ENCODE measurements at regions not wholly inside any gene's neighbourhood (a gene's known extent, or its start where the extent isn't known, plus 50 kb on each side); places are given as distances from the start of the nearest gene placed in this dataset.

DNA sequence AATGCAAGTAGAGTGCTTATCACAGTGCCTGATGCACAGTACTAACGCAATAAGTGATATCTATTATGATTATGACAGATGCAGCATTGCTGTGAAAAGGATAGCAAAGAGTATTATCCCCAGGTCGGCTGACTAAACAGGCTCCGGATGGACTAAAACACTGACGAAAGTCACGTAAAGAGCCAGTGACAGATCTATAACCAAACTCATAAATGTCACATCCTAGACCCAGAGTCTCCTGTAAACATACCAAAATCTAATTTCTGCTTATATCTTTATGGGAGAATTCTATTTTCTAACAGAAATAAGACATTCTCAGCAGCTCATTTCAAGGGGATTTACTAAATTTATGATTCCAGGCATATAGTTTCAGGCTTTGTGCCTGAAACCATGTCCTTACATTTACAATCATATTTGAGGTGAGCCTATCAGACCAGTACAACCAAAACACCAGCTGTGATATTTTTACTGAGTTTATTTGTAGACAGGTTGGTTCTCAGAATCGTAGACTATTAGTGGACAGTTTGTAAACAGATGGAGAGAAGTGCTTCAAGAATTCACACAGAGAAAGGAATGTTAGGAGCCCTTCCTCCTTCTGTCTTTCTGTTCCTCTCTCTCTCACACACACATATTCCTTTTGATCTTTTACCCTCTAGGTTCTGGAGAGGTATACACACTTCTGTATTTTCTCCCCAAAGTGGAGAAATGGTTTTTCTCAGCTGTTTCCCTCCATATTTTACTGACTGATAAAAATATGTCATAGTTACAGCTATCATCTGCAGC, 52.4 kb upstream of the WDR26 start:
- no peak for DNase-seq (ENCODE audit: low read depth)
- TF ChIP-seq, protein P1, sequence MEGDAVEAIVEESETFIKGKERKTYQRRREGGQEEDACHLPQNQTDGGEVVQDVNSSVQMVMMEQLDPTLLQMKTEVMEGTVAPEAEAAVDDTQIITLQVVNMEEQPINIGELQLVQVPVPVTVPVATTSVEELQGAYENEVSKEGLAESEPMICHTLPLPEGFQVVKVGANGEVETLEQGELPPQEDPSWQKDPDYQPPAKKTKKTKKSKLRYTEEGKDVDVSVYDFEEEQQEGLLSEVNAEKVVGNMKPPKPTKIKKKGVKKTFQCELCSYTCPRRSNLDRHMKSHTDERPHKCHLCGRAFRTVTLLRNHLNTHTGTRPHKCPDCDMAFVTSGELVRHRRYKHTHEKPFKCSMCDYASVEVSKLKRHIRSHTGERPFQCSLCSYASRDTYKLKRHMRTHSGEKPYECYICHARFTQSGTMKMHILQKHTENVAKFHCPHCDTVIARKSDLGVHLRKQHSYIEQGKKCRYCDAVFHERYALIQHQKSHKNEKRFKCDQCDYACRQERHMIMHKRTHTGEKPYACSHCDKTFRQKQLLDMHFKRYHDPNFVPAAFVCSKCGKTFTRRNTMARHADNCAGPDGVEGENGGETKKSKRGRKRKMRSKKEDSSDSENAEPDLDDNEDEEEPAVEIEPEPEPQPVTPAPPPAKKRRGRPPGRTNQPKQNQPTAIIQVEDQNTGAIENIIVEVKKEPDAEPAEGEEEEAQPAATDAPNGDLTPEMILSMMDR (IDR thresholded peaks at IDR 0.05; ENCODE audit: insufficient read depth, low read depth, low read length), result no peak
- POLR2A ChIA-PET, result no interaction called here
- no peak overlapping the region for H3K4me3 ChIP-seq (ENCODE audit: low read depth, low read length)
- H3K27me3 ChIP-seq (ENCODE audit: control insufficient read depth, insufficient read depth, low read length), result no peaks in the 10 kb centered on the region
- CTCF ChIA-PET, result interaction anchor here (0.6 to 1.7 kb wide), 3 partner anchors 15 to 120 kb away, joined by 3 to 4 read pairs (median 4); no protein-coding TSS in a partner anchor
- H3K36me3 ChIP-seq (ENCODE audit: control insufficient read depth, insufficient read depth, low read length), result no peaks in the 10 kb centered on the region

DNA sequence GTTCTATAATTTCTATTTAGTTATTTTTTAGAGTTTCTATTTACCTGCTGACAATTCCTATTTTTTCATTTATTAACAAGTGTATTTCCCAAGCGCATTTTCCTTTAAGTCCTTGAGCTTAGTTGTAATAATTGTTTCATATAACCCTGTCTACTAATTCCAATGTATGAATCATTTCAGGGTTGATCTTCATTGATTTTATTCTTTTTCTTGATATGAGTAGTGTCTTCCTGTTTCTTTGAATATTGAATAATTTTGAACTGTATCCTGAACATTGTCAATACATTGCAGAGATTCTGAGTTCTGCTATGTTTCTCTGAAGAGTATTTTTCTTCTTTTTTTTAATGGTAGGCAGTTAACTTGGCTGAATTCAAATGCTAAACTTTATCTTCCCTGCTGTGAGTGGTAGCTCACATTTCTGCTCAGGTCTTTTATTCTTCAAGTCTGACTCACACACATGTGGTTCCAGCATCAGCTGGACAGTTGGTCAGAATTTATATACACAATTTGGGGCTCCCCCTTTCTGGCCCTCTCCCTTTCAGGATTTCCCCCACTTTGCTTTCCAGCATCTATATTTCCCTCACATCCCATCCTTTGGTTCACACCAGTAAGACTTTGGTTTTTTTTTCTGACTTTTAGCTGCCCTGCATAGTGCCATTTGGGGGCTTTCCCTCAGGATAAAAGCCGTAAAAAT, 54.4 kb upstream of the WDR26 start:
- H3K27me3 ChIP-seq (ENCODE audit: control insufficient read depth, insufficient read depth, low read length), result no peaks in the 10 kb centered on the region
- DNase-seq (ENCODE audit: low read depth), result no peak
- TF ChIP-seq, protein P1 (IDR thresholded peaks at IDR 0.05; ENCODE audit: insufficient read depth, low read depth, low read length), result no peak
- no peaks in the 10 kb centered on the region for H3K36me3 ChIP-seq (ENCODE audit: control insufficient read depth, insufficient read depth, low read length)
- H3K4me3 ChIP-seq (ENCODE audit: low read depth, low read length), result no peak overlapping the region
- ChIA-PET CTCF (interaction anchor here (1.0 to 1.4 kb wide), 4 partner anchors 9 to 32 kb away, joined by 3 to 5 read pairs (median 3); no protein-coding TSS in a partner anchor), POLR2A (no interaction called here)

DNA sequence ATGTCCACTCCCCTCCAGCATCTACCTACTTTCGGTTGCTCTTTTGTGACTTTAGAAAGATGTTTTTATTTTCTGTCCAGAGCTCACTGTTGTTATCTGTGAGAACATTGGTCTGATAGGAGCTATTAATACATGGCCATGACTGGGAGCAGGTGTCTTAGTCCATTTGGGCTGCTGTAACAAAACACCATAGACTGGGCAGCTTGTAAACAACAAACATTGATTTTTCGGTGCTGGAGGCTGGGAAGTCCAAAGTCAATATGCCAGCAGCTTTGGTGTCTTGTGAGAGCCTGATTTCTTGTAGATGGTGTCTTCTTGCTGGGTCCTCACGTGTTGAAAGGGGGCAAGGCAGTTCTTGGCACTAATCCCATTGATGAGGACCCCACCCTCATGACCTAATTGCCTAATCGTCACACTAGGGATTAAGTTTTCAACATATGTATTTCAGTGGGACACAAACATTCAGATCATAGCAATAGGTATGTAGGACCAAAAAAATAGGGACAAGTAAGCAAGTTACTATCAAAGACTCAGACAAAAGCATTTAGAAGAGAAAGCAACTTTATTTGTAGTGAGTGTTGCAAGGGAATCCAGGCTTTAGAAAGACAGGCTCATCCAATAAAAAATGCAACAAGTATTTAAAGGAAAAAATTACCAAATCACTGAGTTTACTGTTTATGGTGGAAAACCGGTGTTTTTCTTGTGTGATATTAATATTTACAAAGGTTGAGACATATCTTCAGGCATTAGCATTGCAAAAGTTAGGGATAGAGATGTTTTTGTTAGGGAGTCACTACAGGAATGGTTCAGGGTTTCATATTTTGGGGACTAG, 55.2 kb upstream of the WDR26 start:
- H3K4me3 ChIP-seq (ENCODE audit: low read depth, low read length), result no peak overlapping the region
- CTCF ChIA-PET, result interaction anchor here (1.0 to 1.4 kb wide), 4 partner anchors 9 to 33 kb away, joined by 3 to 5 read pairs (median 3); no protein-coding TSS in a partner anchor
- no peaks in the 10 kb centered on the region for H3K36me3 ChIP-seq (ENCODE audit: control insufficient read depth, insufficient read depth, low read length)
- DNase-seq (ENCODE audit: low read depth), result no peak
- H3K27me3 ChIP-seq (ENCODE audit: control insufficient read depth, insufficient read depth, low read length), result no peaks in the 10 kb centered on the region
- TF ChIP-seq, protein P1 (IDR thresholded peaks at IDR 0.05; ENCODE audit: insufficient read depth, low read depth, low read length), result no peak
- POLR2A ChIA-PET, result no interaction called here

DNA sequence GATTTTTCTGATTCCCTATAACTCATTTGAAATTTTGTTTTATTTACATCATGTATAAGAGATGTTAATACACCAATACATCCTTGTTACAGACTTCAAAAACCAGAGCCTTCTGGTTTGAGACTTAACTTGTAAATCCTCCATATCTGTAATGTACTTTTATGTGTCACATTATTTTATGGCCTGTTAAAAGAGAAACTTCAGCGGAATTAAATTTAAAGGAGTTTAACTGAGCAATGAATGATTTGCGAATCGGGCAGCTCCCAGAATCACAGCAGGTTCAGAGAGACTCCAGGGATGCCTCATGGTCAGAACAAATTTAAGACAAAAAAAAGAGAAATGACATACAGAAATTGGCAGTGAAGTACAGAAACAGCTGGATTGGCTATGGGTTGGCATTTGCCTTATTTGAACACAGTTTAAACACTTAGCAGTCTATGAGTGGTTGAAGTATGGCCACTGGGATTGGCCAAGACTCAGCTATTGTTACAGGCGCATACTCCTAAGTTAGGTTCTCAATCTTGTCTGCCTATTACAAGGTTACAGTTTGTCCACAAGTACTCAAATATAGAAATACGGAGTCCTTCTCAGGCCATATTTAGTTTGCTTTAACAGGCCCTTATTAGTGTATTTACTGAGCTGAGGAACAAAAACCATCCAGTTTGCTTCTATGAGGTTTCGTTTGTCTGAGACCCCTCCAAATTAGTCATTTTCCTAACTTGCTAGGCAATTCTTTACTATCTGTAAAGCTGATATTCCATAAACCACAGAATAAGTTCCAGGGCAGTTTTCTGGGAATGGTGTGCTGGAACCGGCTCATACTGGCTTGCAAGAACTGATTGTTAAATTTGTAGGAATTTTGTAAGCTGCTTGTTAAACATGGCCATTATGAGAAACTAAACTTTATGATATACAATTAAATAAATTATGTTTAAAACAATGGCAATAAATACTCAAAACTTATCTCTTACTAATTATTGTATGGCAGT, 56.2 kb upstream of the WDR26 start:
- CTCF ChIA-PET, result interaction anchor here (0.6 to 1.1 kb wide), 3 partner anchors 16 to 366 kb away, joined by 3 read pairs; no protein-coding TSS in a partner anchor

More for the DNA sequence above, 56.2 kb upstream of the WDR26 start:
- Histone ChIP-seq H3K36me3 (ENCODE audit: control insufficient read depth, insufficient read depth, low read length) (no peaks in the 10 kb centered on the region), H3K4me3 (ENCODE audit: low read depth, low read length) (no peak overlapping the region), H3K27me3 (ENCODE audit: control insufficient read depth, insufficient read depth, low read length) (no peaks in the 10 kb centered on the region)
- TF ChIP-seq, protein P1 (IDR thresholded peaks at IDR 0.05; ENCODE audit: insufficient read depth, low read depth, low read length), result no peak
- POLR2A ChIA-PET, result no interaction called here
- no peak for DNase-seq (ENCODE audit: low read depth)
